Panc1 (cell line): ENCODE measurements at regions not wholly inside any gene's neighbourhood (a gene's known extent, or its start where the extent isn't known, plus 50 kb on each side); places are given as distances from the start of the nearest gene placed in this dataset.

Experiments used
- ATAC-seq: fragments of 200-7000 bp; cut with Tn5 transposase; 2 replicates; pipeline ENCODE4 v1.9.1; 2020; ENCODE audit warnings: mild to moderate bottlenecking, moderate library complexity
- BruUV-seq: library from RNA; stranded (reverse); fragments of 400-500 nt; replicated peaks from 2 replicates; lab custom pipeline; 2021; lab: Mats Ljungman, UMichigan
- CTCF ChIA-PET: fragments of 300-600 bp; sonication (Branson Sonifier 250); formaldehyde crosslinking; loops from one replicate; lab custom pipeline; 2022; ENCODE audit warnings: antibody characterized with exemption; lab: Charles Lee
- POLR2A ChIA-PET: fragments of 300-600 bp; sonication (Branson Sonifier 250); formaldehyde crosslinking; loops from one replicate; lab custom pipeline; 2022; ENCODE audit warnings: antibody characterized with exemption; lab: Charles Lee
- DNase-seq: peaks from one replicate; pipeline ENCODE4 v3.0.0-alpha.2; 2010; ENCODE audit warnings: low read depth, low spot score
- H3K27ac ChIP-seq: 2 replicates; pipeline ENCODE4 v1.5.1; 2011; ENCODE audit warnings: mild to moderate bottlenecking, low read length, inconsistent platforms
- H3K27me3 ChIP-seq: fragments of 200-500 bp; sonication (Bioruptor generic); 2 replicates; pipeline ENCODE4 v1.6.0; 2014; ENCODE audit warnings: low read length, inconsistent platforms; ENCODE audit not compliant: control insufficient read depth, insufficient read depth
- H3K36me3 ChIP-seq: fragments of 200-500 bp; sonication (Bioruptor generic); 2 replicates; pipeline ENCODE4 v1.5.1; 2014; ENCODE audit warnings: inconsistent platforms, mild to moderate bottlenecking, low read length, moderate library complexity; ENCODE audit not compliant: control insufficient read depth, insufficient read depth
- H3K4me1 ChIP-seq: 2 replicates; pipeline ENCODE4 v1.5.1; 2011; ENCODE audit warnings: inconsistent platforms, mild to moderate bottlenecking, low read length, moderate library complexity; ENCODE audit not compliant: control insufficient read depth, insufficient read depth
- H3K4me3 ChIP-seq, 2 experiments: 2 replicates each; pipeline ENCODE4 v1.5.1; 2011 to 2012; ENCODE audit warnings: low read depth in 2 of 2, low read length in 2 of 2, mild to moderate bottlenecking in 2 of 2, inconsistent platforms in 1 of 2, moderate library complexity in 1 of 2
- H3K9me3 ChIP-seq: fragments of 200-500 bp; sonication (Bioruptor generic); 2 replicates; pipeline ENCODE4 v1.5.1; 2014; ENCODE audit warnings: low read depth, mild to moderate bottlenecking, inconsistent platforms, low read length, moderate library complexity; ENCODE audit not compliant: control insufficient read depth, insufficient read depth
- POLR2AphosphoS5 ChIP-seq: IDR thresholded peaks from 2 replicates; pipeline ENCODE4 v1.6.1; 2012; ENCODE audit warnings: mild to moderate bottlenecking, low read depth, low read length, moderate library complexity
- SIN3A ChIP-seq: IDR thresholded peaks from 2 replicates; pipeline ENCODE4 v1.6.1; 2012; ENCODE audit warnings: low read depth, mild to moderate bottlenecking, low read length, moderate library complexity, borderline replicate concordance; ENCODE audit not compliant: insufficient read depth
- TCF7L2 ChIP-seq: IDR thresholded peaks from 2 replicates; pipeline ENCODE4 v1.6.1; 2011; ENCODE audit warnings: mild to moderate bottlenecking, low read depth, low read length, inconsistent platforms
- in situ Hi-C: cut with HindIII; loops from 2 replicates; pipeline ENCODE4 v1.10.0; 2016; ENCODE audit warnings: low sequenced_read_pairs, low pct_unique_long_range_greater_than_20kb
- intact Hi-C: fragments of 100-400 bp; cut with micrococcal nuclease; formaldehyde crosslinking; loops from one replicate; pipeline ENCODE4 v1.10.0; 2022; ENCODE audit not compliant: unreplicated experiment
- TF ChIP-seq, protein P1 (sequence below), 2 experiments: IDR thresholded peaks; 2 replicates each; pipeline ENCODE4 v1.6.1; 2011 to 2012; ENCODE audit warnings: low read depth in 2 of 2, control low read depth in 1 of 2, low read length in 1 of 2, mild to moderate bottlenecking in 1 of 2, moderate library complexity in 1 of 2; ENCODE audit not compliant: insufficient read depth in 1 of 2
- TF ChIP-seq, protein P2 (sequence below): fragments of 450-650 bp; IDR thresholded peaks from 2 replicates; pipeline ENCODE4 v1.5.1; 2017; ENCODE audit warnings: mild to moderate bottlenecking

DNA sequence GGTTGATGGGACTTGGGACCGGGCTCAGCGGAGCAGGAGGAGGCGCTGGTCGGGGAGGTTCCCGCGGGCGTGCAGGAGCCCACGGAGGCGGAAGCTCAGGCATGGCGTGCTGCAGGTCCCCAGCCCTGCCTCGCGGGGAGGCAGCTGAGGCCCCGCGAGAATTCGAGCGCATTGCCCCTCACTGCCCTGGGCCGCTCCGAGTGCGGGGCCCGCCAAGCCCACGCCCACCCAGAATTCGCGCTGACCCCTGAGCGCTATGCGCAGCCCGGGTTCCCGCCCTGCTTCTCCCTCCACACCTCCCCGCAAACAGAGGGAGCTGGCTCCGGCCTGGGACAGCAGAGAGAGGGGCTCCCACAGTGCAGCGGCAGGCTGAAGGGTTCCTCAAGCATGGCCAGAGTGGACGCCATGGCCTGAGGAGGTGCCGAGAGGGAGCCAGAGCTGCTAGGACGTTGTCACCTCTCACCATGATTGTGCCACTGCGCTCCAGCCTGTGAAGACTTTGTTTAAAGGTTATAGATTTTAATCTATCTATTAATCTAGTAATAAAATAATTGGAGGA lies 357.2 kb upstream of the RGPD4 start:
- ATAC-seq (no peak), DNase-seq (no peak)
- Histone ChIP-seq H3K4me1 (no peaks in the 10 kb centered on the region), H3K9me3 (no peaks in the 10 kb centered on the region), H3K27ac (no peak overlapping the region), H3K36me3 (no peaks in the 10 kb centered on the region), H3K4me3 (no peak overlapping the region), H3K27me3 (no peaks in the 10 kb centered on the region)
- intact Hi-C loops (no loop called here), in situ Hi-C loops (no loop called here)
- TF ChIP-seq POLR2AphosphoS5, result no peak
- TF ChIP-seq, protein P1, sequence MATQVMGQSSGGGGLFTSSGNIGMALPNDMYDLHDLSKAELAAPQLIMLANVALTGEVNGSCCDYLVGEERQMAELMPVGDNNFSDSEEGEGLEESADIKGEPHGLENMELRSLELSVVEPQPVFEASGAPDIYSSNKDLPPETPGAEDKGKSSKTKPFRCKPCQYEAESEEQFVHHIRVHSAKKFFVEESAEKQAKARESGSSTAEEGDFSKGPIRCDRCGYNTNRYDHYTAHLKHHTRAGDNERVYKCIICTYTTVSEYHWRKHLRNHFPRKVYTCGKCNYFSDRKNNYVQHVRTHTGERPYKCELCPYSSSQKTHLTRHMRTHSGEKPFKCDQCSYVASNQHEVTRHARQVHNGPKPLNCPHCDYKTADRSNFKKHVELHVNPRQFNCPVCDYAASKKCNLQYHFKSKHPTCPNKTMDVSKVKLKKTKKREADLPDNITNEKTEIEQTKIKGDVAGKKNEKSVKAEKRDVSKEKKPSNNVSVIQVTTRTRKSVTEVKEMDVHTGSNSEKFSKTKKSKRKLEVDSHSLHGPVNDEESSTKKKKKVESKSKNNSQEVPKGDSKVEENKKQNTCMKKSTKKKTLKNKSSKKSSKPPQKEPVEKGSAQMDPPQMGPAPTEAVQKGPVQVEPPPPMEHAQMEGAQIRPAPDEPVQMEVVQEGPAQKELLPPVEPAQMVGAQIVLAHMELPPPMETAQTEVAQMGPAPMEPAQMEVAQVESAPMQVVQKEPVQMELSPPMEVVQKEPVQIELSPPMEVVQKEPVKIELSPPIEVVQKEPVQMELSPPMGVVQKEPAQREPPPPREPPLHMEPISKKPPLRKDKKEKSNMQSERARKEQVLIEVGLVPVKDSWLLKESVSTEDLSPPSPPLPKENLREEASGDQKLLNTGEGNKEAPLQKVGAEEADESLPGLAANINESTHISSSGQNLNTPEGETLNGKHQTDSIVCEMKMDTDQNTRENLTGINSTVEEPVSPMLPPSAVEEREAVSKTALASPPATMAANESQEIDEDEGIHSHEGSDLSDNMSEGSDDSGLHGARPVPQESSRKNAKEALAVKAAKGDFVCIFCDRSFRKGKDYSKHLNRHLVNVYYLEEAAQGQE (IDR thresholded peaks at IDR 0.05; ENCODE audit: insufficient read depth in 1 of 2, low read depth in 2 of 2, low read length in 1 of 2), result no peak
- TF ChIP-seq TCF7L2, result no peak
- TF ChIP-seq, protein P2, sequence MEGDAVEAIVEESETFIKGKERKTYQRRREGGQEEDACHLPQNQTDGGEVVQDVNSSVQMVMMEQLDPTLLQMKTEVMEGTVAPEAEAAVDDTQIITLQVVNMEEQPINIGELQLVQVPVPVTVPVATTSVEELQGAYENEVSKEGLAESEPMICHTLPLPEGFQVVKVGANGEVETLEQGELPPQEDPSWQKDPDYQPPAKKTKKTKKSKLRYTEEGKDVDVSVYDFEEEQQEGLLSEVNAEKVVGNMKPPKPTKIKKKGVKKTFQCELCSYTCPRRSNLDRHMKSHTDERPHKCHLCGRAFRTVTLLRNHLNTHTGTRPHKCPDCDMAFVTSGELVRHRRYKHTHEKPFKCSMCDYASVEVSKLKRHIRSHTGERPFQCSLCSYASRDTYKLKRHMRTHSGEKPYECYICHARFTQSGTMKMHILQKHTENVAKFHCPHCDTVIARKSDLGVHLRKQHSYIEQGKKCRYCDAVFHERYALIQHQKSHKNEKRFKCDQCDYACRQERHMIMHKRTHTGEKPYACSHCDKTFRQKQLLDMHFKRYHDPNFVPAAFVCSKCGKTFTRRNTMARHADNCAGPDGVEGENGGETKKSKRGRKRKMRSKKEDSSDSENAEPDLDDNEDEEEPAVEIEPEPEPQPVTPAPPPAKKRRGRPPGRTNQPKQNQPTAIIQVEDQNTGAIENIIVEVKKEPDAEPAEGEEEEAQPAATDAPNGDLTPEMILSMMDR, result no peak
- no peak for TF ChIP-seq SIN3A
- BruUV-seq, result no TSS peak
- CTCF ChIA-PET, result no interaction called here
- POLR2A ChIA-PET, result no interaction called here

DNA sequence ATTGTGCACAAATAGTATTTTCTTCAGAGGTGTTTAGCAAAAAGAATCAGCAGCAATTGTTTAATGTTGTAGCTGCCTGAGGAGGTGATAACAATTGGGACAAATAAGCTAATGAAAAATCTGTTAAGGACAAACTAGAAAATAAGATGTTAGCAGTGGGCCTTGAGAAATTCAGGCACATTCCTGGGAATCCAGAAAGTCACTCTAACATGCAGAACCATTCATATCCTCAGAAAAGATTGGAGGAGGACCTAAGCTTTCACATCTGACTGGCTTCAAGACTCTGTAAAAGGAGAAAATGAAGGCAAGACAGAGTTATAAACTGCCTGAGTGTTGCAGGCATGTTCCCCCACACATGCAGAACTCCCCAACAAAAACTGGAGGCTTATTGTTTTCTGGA lies 353.5 kb upstream of the RGPD4 start:
- Histone ChIP-seq H3K36me3 (no peaks in the 10 kb centered on the region), H3K27ac (no peak overlapping the region), H3K4me3 (no peak overlapping the region), H3K9me3 (peaks cover 9% of the 10 kb centered on the region; the same call in 1 of the 2 replicates), H3K27me3 (no peaks in the 10 kb centered on the region), H3K4me1 (no peaks in the 10 kb centered on the region)
- in situ Hi-C loops (no loop called here), intact Hi-C loops (no loop called here)
- no TSS peak for BruUV-seq
- no peak for ATAC-seq
- TF ChIP-seq, protein P1 (IDR thresholded peaks at IDR 0.05; ENCODE audit: insufficient read depth in 1 of 2, low read depth in 2 of 2, low read length in 1 of 2), result no peak
- TF ChIP-seq, protein P2, result no peak
- no peak for TF ChIP-seq POLR2AphosphoS5
- TF ChIP-seq SIN3A, result no peak
- no peak for TF ChIP-seq TCF7L2
- POLR2A ChIA-PET, result no interaction called here
- no peak for DNase-seq
- CTCF ChIA-PET, result no interaction called here
